WTC11 (cell line): ENCODE measurements at regions not wholly inside any gene's neighbourhood (a gene's known extent, or its start where the extent isn't known, plus 50 kb on each side); places are given as distances from the start of the nearest gene placed in this dataset.

Experiments
- ATAC-seq: fragments of 200-7000 bp; cut with Tn5 transposase; 2 replicates; pipeline ENCODE4 v1.10.0; 2021; ENCODE audit warnings: mild to moderate bottlenecking, moderate library complexity
- CTCF ChIA-PET: fragments of 300-600 bp; sonication (Branson Sonifier 250); formaldehyde crosslinking; loops from one replicate; lab custom pipeline; 2021; ENCODE audit warnings: antibody characterized with exemption; lab: Charles Lee
- POLR2A ChIA-PET: fragments of 350-600 bp; sonication (Branson Sonifier 250); formaldehyde crosslinking; loops from one replicate; lab custom pipeline; 2021; ENCODE audit warnings: antibody characterized with exemption; lab: Charles Lee
- DNase-seq: peaks from one replicate; pipeline ENCODE4 v3.0.0; 2021; ENCODE audit warnings: low spot score
- H3K27ac Mint-ChIP-seq: 2 replicates; pipeline ENCODE4 v1.8.0; 2021; ENCODE audit warnings: mixed read lengths
- H3K27me3 Mint-ChIP-seq: 2 replicates; pipeline ENCODE4 v1.8.0; 2021; ENCODE audit warnings: low read depth, mild to moderate bottlenecking, moderate library complexity, mixed read lengths
- H3K36me3 Mint-ChIP-seq: 2 replicates; pipeline ENCODE4 v1.8.0; 2021; ENCODE audit warnings: mixed read lengths
- H3K4me1 Mint-ChIP-seq: 2 replicates; pipeline ENCODE4 v1.8.0; 2022; ENCODE audit warnings: mixed read lengths
- H3K4me3 Mint-ChIP-seq: 2 replicates; pipeline ENCODE4 v1.8.0; 2021; ENCODE audit warnings: mild to moderate bottlenecking, moderate library complexity, mixed read lengths
- H3K9me3 Mint-ChIP-seq: 2 replicates; pipeline ENCODE4 v1.8.0; 2021; ENCODE audit warnings: mixed read lengths
- HMGA2 ChIP-seq: fragments of 250-450 bp; sonication (Bioruptor Pico); IDR thresholded peaks from 2 replicates; pipeline ENCODE4 v1.4.0; 2021; ENCODE audit warnings: mild to moderate bottlenecking, moderate library complexity
- MXD4 ChIP-seq: fragments of 250-450 bp; sonication (Bioruptor Pico); IDR thresholded peaks from 2 replicates; pipeline ENCODE4 v1.8.0; 2021; ENCODE audit warnings: mild to moderate bottlenecking, moderate library complexity, borderline replicate concordance
- MYBL2 ChIP-seq: sonication (generic); formaldehyde crosslinking; IDR thresholded peaks from 2 replicates; pipeline ENCODE4 v1.8.1; 2023; ENCODE audit warnings: mild to moderate bottlenecking, moderate library complexity, missing genetic modification reagents
- NFE2L1 ChIP-seq: sonication (generic); formaldehyde crosslinking; IDR thresholded peaks from 2 replicates; pipeline ENCODE4 v1.8.1; 2023; ENCODE audit warnings: missing genetic modification reagents
- NR1H2 ChIP-seq: sonication (generic); formaldehyde crosslinking; IDR thresholded peaks from 2 replicates; pipeline ENCODE4 v1.9.0; 2021; ENCODE audit warnings: mild to moderate bottlenecking, moderate library complexity, missing genetic modification reagents
- NR3C1 ChIP-seq: sonication (generic); formaldehyde crosslinking; conservative IDR thresholded peaks from 2 replicates; pipeline ENCODE4 v1.8.1; 2023; ENCODE audit warnings: low read depth, mild to moderate bottlenecking, missing genetic modification reagents
- PRRX2 ChIP-seq: fragments of 250-450 bp; sonication (Bioruptor Pico); IDR thresholded peaks from 2 replicates; pipeline ENCODE4 v1.8.0; 2021; ENCODE audit warnings: mild to moderate bottlenecking
- ZNF138 ChIP-seq: sonication (generic); formaldehyde crosslinking; conservative IDR thresholded peaks from 2 replicates; pipeline ENCODE4 v1.8.1; 2022; ENCODE audit warnings: mild to moderate bottlenecking, moderate library complexity, missing genetic modification reagents
- ZNF396 ChIP-seq: fragments of 250-450 bp; sonication (Bioruptor Pico); IDR thresholded peaks from 2 replicates; pipeline ENCODE4 v1.8.0; 2021; ENCODE audit warnings: mild to moderate bottlenecking, moderate library complexity, borderline replicate concordance
- ZNF423 ChIP-seq: fragments of 250-450 bp; sonication (Bioruptor Pico); IDR thresholded peaks from 2 replicates; pipeline ENCODE4 v2.1.2; 2022; ENCODE audit warnings: mild to moderate bottlenecking, moderate library complexity
- ZNF671 ChIP-seq: fragments of 250-450 bp; sonication (Bioruptor Pico); IDR thresholded peaks from 2 replicates; pipeline ENCODE4 v1.8.0; 2021; ENCODE audit warnings: mild to moderate bottlenecking
- TF ChIP-seq, protein P1 (sequence below): sonication (generic); formaldehyde crosslinking; IDR thresholded peaks from 2 replicates; pipeline ENCODE4 v1.8.1; 2023; ENCODE audit warnings: mild to moderate bottlenecking, moderate library complexity, missing genetic modification reagents
- TF ChIP-seq, protein P2 (sequence below): fragments of 250-450 bp; sonication (Bioruptor Pico); IDR thresholded peaks from 2 replicates; pipeline ENCODE4 v2.1.2; 2022; ENCODE audit warnings: mild to moderate bottlenecking, moderate library complexity
- TF ChIP-seq, protein P3 (sequence below): sonication (generic); formaldehyde crosslinking; IDR thresholded peaks from 2 replicates; pipeline ENCODE4 v1.8.0; 2022; ENCODE audit warnings: mild to moderate bottlenecking, missing genetic modification reagents
- TF ChIP-seq, protein P4 (sequence below): fragments of 250-450 bp; sonication (Bioruptor Pico); IDR thresholded peaks from 2 replicates; pipeline ENCODE4 v1.9.0; 2021; ENCODE audit warnings: mild to moderate bottlenecking, borderline replicate concordance
- TF ChIP-seq, protein P5 (sequence below): fragments of 250-450 bp; sonication (Bioruptor Pico); IDR thresholded peaks from 2 replicates; pipeline ENCODE4 v1.9.0; 2021; ENCODE audit warnings: mild to moderate bottlenecking
- TF ChIP-seq, protein P6 (sequence below): sonication (generic); formaldehyde crosslinking; IDR thresholded peaks from 2 replicates; pipeline ENCODE4 v1.8.0; 2022; ENCODE audit warnings: mild to moderate bottlenecking, missing genetic modification reagents
- TF ChIP-seq, protein P7 (sequence below): sonication (generic); formaldehyde crosslinking; IDR thresholded peaks from 2 replicates; pipeline ENCODE4 v1.8.0; 2022; ENCODE audit warnings: mild to moderate bottlenecking, missing genetic modification reagents

DNA sequence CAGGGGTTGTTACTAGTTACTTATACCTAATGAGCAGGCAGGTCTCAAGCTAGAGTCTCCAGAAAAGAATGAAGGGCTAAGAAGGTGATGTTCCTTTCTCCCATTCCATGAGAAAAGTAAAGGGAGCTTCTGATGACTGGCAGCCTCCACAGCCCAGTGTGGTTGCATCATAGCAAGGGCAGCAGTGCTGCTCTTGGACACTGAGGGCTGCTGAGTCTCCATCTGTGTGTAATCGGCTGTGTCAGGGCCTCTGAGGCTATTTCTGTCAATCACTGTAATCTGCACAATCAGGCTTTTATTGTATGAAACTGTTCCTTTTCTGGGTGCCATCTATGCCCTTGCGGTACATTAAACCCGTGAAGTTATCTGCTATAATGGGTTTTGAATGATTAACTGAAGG is 164.1 kb upstream of the FBXO11 start (continued):
- TF ChIP-seq, protein P1, sequence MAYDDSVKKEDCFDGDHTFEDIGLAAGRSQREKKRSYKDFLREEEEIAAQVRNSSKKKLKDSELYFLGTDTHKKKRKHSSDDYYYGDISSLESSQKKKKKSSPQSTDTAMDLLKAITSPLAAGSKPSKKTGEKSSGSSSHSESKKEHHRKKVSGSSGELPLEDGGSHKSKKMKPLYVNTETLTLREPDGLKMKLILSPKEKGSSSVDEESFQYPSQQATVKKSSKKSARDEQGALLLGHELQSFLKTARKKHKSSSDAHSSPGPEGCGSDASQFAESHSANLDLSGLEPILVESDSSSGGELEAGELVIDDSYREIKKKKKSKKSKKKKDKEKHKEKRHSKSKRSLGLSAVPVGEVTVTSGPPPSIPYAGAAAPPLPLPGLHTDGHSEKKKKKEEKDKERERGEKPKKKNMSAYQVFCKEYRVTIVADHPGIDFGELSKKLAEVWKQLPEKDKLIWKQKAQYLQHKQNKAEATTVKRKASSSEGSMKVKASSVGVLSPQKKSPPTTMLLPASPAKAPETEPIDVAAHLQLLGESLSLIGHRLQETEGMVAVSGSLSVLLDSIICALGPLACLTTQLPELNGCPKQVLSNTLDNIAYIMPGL (CRISPR knock-in tag), result no peak
- TF ChIP-seq, protein P2, sequence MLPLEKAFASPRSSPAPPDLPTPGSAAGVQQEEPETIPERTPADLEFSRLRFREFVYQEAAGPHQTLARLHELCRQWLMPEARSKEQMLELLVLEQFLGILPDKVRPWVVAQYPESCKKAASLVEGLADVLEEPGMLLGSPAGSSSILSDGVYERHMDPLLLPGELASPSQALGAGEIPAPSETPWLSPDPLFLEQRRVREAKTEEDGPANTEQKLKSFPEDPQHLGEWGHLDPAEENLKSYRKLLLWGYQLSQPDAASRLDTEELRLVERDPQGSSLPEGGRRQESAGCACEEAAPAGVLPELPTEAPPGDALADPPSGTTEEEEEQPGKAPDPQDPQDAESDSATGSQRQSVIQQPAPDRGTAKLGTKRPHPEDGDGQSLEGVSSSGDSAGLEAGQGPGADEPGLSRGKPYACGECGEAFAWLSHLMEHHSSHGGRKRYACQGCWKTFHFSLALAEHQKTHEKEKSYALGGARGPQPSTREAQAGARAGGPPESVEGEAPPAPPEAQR, result no peak
- TF ChIP-seq MYBL2 (CRISPR knock-in tag) (no peak), HMGA2 (CRISPR knock-in tag) (no peak)

DNA sequence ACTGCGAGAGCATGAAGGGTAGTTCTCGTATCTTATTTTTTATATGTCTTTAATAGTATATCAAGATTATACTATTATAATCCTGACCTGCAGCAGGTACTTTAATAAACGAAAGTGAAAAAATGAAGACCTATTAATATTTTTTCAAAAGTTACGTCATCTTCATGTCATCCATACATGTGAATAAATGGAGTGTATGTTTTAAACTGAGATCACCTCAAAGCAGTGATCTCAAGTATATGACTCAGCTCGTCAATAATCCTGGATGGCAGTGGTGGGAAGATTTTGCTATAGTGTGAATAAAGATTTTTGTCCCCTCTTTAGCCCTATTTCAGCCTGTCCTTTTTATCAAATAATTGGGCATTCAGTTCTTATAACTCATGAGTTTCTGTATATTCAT is 166.3 kb upstream of the FBXO11 start:
- Mint-ChIP-seq H3K9me3 (0 out of 2 replicates have a peak, but pooled peaks cover 4% of the 10 kb centered on the region), H3K27me3 (no peaks in the 10 kb centered on the region), H3K4me3 (no peak overlapping the region), H3K36me3 (no peaks in the 10 kb centered on the region), H3K27ac (no peak overlapping the region), H3K4me1 (peaks cover 9% of the 10 kb centered on the region)
- DNase-seq, result no peak
- ChIA-PET CTCF (no interaction called here), POLR2A (no interaction called here)
- no peak for ATAC-seq
- TF ChIP-seq ZNF138 (no peak), ZNF396 (CRISPR knock-in tag) (no peak), NR3C1 (CRISPR knock-in tag) (no peak), PRRX2 (CRISPR knock-in tag) (no peak), ZNF423 (CRISPR knock-in tag) (no peak), NFE2L1 (CRISPR knock-in tag) (no peak), NR1H2 (CRISPR knock-in tag) (no peak), ZNF671 (no peak), MXD4 (CRISPR knock-in tag) (no peak)
- TF ChIP-seq, protein P3, sequence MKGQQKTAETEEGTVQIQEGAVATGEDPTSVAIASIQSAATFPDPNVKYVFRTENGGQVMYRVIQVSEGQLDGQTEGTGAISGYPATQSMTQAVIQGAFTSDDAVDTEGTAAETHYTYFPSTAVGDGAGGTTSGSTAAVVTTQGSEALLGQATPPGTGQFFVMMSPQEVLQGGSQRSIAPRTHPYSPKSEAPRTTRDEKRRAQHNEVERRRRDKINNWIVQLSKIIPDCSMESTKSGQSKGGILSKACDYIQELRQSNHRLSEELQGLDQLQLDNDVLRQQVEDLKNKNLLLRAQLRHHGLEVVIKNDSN, result no peak
- TF ChIP-seq, protein P4, sequence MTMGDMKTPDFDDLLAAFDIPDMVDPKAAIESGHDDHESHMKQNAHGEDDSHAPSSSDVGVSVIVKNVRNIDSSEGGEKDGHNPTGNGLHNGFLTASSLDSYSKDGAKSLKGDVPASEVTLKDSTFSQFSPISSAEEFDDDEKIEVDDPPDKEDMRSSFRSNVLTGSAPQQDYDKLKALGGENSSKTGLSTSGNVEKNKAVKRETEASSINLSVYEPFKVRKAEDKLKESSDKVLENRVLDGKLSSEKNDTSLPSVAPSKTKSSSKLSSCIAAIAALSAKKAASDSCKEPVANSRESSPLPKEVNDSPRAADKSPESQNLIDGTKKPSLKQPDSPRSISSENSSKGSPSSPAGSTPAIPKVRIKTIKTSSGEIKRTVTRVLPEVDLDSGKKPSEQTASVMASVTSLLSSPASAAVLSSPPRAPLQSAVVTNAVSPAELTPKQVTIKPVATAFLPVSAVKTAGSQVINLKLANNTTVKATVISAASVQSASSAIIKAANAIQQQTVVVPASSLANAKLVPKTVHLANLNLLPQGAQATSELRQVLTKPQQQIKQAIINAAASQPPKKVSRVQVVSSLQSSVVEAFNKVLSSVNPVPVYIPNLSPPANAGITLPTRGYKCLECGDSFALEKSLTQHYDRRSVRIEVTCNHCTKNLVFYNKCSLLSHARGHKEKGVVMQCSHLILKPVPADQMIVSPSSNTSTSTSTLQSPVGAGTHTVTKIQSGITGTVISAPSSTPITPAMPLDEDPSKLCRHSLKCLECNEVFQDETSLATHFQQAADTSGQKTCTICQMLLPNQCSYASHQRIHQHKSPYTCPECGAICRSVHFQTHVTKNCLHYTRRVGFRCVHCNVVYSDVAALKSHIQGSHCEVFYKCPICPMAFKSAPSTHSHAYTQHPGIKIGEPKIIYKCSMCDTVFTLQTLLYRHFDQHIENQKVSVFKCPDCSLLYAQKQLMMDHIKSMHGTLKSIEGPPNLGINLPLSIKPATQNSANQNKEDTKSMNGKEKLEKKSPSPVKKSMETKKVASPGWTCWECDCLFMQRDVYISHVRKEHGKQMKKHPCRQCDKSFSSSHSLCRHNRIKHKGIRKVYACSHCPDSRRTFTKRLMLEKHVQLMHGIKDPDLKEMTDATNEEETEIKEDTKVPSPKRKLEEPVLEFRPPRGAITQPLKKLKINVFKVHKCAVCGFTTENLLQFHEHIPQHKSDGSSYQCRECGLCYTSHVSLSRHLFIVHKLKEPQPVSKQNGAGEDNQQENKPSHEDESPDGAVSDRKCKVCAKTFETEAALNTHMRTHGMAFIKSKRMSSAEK (CRISPR knock-in tag), result no peak
- TF ChIP-seq, protein P5, sequence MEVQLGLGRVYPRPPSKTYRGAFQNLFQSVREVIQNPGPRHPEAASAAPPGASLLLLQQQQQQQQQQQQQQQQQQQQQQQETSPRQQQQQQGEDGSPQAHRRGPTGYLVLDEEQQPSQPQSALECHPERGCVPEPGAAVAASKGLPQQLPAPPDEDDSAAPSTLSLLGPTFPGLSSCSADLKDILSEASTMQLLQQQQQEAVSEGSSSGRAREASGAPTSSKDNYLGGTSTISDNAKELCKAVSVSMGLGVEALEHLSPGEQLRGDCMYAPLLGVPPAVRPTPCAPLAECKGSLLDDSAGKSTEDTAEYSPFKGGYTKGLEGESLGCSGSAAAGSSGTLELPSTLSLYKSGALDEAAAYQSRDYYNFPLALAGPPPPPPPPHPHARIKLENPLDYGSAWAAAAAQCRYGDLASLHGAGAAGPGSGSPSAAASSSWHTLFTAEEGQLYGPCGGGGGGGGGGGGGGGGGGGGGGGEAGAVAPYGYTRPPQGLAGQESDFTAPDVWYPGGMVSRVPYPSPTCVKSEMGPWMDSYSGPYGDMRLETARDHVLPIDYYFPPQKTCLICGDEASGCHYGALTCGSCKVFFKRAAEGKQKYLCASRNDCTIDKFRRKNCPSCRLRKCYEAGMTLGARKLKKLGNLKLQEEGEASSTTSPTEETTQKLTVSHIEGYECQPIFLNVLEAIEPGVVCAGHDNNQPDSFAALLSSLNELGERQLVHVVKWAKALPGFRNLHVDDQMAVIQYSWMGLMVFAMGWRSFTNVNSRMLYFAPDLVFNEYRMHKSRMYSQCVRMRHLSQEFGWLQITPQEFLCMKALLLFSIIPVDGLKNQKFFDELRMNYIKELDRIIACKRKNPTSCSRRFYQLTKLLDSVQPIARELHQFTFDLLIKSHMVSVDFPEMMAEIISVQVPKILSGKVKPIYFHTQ (CRISPR knock-in tag), result no peak
- TF ChIP-seq, protein P6, sequence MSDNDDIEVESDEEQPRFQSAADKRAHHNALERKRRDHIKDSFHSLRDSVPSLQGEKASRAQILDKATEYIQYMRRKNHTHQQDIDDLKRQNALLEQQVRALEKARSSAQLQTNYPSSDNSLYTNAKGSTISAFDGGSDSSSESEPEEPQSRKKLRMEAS (CRISPR knock-in tag), result no peak
- TF ChIP-seq, protein P7, sequence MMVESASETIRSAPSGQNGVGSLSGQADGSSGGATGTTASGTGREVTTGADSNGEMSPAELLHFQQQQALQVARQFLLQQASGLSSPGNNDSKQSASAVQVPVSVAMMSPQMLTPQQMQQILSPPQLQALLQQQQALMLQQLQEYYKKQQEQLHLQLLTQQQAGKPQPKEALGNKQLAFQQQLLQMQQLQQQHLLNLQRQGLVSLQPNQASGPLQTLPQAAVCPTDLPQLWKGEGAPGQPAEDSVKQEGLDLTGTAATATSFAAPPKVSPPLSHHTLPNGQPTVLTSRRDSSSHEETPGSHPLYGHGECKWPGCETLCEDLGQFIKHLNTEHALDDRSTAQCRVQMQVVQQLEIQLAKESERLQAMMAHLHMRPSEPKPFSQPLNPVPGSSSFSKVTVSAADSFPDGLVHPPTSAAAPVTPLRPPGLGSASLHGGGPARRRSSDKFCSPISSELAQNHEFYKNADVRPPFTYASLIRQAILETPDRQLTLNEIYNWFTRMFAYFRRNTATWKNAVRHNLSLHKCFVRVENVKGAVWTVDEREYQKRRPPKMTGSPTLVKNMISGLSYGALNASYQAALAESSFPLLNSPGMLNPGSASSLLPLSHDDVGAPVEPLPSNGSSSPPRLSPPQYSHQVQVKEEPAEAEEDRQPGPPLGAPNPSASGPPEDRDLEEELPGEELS (CRISPR knock-in tag), result no peak
